GM04504 (cell line): ENCODE measurements at regions not wholly inside any gene's neighbourhood (a gene's known extent, or its start where the extent isn't known, plus 50 kb on each side); places are given as distances from the start of the nearest gene placed in this dataset.
"Not testable (repeated sequence)": the region's sequence is repeated elsewhere in the genome, so short reads cannot be mapped to it uniquely, and the experiment has no call there.

ENCODE experiments used
- DNase-seq: peaks from one replicate; pipeline ENCODE4 v3.0.0-alpha.2; 2012; ENCODE audit warnings: low read depth

DNA sequence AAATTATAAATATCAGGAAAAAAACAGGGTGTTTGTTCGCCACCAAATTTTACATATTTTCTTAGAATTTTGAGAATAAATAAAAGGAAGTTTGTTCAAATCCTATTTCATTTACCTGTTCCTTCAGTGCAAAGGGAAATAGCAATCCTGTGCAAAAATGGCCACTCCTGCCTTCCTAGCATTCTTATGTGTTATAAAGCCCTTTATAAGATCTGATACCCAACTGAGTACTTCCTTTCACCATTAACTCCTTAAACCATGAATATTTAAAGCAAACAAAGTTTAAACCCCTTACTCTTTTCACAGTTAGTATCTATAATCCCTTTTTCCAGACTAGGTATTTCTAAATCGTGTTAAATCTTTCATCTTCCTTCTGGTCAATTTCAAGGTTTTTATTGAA, 427.8 kb downstream of the NR4A2 start:
- no peak for DNase-seq

DNA sequence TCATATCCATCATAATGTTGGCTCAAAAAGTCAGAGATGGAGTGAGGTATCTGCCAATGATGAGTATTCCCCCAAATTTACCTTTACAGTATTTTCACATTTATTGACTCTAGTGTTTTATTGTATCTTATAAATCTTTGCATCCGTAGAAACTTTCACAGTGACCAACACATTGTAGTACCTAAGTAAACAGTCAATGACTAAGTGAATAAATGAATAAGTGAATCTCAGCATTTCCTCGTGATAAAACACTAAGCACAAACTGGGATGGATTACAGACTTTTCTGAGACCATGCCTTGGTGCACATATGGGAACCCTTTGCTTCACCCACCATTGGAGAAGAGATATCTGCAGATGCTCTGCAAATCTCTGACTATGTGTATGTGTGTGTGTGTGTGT, 429.9 kb downstream of the NR4A2 start:
- no peak for DNase-seq

DNA sequence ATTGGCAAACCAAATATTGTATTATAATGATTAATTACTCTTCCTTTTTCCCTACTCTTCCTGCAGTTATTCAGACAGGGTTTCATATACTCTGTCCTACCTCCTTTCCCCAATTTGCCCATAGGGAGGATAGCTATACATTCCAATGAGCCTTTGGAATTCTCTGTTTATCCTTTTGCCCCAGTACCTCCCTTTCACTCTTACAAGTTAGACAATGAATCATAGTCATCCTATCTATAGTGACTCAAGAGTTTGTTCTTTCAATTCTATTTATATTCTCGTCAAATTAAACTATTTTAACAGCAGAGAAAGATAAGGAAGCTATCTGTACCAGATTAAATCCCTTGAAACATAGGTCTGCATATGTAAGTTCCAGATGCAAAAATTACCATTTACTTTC, 437.5 kb downstream of the NR4A2 start:
- no peak for DNase-seq

DNA sequence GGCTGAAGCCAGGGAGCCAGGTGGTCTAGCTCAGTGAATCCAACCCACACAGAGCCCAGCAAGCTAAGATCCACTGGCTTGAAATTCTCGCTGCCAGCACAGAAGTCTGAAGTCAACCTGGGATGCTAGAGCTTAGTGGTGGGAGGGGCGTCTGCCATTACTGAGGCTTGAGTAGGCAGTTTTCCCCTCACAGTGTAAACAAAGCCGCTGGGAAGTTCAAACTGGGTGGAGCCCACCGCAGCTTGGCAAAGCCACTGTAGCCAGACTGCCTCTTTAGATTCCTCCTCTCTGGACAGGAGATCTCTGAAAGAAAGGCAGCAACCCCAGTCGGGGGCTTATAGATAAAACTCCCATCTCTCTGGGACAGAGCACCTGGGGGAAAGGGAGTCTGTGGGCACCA, 452.1 kb downstream of the NR4A2 start:
- not testable (repeated sequence) for DNase-seq

DNA sequence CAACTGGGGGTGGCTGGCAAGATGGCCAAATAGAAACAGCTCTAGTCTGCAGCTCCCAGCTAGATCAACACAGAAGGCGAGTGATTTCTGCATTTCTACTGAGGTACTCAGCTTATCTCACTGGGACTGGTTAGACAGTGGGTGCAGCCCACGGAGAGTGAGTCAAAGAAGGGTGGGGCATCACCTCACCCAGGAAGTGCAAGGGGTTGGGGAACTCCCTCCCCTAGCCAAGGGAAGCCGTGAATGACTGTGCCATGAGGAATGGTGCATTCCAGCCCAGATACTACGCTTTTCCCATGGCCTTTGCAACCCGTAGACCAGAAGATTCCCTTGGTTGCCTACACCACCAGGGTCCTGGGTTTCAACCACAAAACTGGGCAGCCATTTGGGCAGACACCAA, 452.6 kb downstream of the NR4A2 start:
- not testable (repeated sequence) for DNase-seq

DNA sequence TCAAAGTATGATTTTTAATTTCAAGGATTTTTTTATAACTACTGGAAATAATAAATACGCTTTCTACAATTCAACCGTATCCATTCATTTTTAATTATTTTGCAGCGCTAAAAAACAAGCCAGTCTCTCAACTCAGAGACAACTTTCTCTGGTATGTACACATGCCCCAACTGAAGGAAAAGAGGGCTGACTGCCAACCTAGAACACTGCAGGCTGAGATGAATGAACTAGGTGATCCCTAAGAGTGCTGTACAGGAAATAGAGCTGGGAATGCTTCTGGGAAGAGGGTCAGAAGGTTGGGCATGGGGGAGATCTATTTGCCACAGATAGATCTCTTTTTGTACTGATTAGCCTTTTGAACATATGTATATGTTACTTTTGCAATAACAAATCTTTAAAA, 460.1 kb downstream of the NR4A2 start:
- no peak for DNase-seq

DNA sequence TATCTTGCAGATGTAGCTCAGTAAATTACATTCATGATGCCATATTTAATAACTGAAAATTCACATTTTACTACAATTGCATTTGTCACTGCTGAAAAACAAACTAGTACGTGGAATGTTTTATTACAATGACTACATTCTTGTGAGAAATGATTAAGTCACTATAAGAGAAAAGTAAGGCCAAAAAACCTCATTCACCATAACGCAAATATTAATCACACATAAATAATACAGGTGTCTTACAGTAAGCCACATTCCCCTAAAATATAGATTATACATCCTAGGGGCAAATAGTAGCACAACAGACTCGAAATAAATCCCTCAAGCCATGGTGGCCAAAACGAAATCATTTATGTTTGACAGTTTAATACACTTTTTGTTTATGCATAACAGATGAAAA, 460.6 kb downstream of the NR4A2 start:
- DNase-seq: no peak

DNA sequence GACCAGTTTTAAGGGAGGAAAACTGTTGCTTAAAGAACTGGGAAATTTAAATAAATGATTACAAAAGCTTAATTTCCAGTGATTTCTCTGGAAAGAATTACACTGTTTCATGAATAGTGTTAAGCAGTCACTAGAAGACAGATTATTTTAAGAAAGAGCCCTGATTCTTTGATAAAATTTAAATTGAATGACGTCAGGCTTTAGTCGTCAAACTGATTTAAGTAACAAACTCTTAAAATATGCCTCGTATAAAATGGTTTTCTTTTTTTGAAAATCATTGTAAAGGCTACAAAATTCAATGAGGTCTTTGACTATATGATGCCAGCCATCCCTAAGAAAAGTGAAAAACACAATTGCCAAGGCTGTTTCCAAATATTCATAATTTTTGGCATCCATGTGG, 465.0 kb downstream of the NR4A2 start:
- DNase-seq: no peak

DNA sequence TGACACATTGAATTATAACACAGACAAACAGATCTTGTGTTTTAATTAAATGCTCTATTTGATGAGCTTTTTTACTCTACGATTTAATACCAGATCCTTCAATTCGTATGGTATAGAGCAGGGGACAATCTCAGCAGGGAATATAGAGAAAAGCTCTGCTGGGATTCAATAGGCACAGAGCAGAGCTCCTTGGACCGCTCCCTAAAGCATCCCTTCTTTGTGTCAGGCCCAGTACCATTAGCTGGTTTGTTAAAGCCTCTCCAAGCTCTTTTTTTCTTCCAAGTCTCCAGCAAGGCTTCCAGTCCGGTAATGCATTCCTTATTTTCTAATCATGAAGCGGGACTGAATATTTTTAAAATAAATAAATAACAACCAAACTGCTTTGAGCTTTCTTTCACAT, 466.0 kb downstream of the NR4A2 start:
- no peak for DNase-seq

DNA sequence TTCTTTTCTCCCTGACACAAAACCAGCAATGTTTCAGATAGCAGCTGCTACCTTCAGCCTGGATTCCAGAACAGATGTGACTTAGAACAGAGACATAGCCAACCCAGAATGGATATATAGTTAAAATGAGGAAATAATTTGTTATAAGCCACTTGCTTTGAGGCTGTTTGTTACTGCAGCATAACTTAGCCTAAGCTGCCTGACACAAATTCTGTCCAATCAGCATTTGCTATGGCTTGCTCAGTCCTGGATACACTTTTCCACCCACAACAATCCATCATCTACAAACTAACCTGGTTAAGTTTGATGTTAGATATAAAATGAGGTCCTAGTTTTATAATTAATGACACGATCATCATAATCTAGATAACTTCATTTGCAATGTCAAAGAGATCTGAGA, 480.4 kb downstream of the NR4A2 start:
- no peak for DNase-seq

DNA sequence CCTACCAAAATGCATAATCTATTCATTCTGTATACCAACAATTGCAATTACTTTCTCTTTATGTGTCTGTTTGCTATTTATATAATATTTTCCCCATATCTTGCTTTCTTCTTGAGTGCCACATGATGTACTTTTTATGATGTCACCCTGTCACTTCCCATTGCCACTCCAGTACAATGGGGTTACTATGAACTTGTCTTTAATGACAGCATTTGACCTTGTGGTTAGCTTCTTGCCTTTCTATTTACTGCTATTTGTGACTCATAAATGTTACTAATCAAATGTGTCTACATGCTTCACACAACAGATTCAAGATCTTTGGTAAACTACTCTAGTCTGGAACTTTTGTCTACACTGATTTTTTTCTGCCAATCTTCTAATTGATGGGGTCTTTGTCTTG, 486.3 kb downstream of the NR4A2 start:
- DNase-seq: no peak

DNA sequence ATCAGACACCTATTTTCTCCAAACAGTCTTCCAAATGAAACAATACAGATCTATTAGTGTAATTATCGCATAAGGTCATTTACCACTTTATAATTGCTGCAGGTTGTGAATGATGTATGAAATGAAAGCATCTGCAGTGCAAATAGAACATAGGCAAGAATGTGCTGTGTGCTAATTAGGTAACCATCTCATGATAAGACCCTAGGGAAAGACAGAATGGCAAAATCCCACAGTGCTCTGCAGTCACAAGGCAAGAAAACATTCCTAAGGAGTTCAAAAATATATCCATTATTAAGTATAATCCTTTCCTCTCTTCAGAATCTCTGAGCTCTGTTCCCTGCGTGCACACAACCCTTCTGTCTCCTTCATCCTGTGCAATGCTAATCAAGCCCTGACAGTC, 488.1 kb downstream of the NR4A2 start:
- DNase-seq: no peak

DNA sequence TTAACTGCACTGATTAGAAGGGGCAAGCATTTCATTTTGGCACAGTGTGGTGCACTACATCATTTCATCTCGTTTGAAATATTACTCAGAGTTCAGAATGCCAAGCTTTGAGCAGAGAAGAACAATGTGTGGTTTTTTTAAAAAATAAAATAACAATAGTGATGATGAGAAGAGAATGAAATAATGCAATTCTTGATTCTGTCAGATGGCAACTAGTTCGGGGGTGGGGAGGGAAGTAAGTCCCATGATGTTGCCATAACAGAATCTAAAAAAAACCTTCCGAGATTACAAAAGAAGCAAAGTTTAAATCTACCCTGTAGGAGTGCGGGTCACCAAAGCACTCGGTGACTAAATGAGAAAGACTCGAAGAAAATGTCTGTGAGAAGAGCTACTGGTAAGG, 490.4 kb downstream of the NR4A2 start:
- DNase-seq: no peak

DNA sequence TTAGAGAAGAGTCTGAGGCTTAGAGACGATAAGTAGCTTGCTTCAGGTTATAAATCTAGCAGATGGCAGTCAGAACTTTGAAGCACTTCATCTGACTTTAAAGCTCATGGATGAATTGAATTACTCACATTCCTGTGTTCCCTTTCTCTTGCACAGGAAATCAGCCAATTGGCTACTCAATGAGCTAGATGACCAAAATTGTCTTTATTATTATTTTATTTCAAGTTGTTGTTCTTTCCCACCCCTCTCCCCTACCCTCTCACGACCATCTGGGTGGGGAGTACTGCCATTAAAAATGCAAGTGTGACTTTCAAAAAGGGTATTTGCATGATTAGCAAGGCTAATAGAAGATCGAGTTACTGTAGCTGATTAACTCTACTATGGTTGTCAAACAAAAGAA, 491.1 kb downstream of the NR4A2 start:
- no peak for DNase-seq

DNA sequence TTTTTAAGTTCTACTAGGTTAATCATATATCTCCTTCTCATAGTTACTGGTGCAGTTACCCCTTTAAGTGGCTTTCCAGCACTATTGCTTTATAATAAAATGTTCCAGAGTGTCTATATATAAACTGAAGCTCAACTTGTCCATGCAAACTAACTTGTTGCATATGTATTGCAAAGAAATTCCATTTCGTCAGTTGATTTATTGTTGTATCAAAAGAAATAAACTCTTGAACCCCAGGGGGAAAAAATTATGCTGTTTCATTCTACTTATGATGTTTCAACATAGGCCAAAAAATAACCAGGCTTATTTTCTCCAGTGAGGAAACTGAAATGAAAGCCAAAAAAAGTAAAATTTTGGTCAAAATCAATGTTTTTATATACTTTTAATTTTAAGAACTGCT, 491.9 kb downstream of the NR4A2 start:
- DNase-seq: no peak

DNA sequence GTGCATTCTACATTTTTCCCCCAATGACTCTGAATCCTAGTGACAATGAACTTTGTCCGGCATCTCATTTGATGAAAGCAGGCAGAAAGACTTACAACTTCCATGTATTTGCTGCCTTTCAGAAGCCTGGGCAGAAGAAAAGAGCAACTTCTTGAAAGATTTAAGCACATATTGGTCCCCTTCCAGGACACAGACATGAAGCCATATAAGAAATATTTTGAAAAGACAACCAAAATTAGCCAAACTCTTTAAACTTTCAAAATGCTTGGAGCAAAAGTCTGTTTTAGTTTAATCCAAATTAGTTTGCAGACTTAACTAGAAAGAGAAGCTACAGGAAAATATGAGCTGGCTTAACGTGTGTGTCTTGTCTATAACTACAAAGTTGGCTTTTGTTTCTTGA, 492.5 kb downstream of the NR4A2 start:
- DNase-seq: no peak

DNA sequence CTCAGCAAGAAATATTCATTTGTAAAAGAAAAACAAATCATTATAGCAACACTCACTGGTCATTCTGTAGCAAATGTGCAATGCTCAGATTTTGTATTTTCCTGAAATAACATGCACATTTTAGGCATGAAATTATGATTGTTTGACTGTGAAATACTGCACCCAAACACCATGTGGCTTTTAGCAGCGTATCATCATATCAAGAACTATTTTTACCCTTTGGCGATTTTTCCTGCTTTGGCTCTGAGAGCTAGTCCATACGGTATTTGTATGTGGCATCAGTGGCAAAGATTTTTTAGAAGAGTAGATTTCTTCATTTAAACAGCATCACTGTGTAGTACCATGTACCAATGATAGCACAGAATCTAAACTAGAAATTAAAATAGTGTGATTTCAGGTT, 493.1 kb downstream of the NR4A2 start:
- DNase-seq: no peak

DNA sequence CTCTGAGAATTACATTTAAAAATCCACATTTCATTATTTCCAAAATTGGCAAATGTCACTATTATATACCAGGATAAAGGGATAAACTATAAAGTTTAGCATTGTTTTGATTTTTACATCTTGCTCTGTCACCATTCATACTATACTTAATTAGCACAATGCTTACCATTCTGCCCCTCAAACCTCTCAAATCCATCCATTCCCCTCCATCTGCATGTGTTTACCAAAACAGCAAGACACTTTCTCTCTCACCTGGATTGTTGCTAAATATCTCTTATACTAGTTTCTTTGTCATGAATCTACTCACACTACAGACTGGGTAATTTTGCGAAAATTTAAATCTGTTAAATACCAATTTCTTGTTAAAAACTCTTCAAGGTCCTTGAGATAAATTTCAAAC, 496.1 kb downstream of the NR4A2 start:
- no peak for DNase-seq

DNA sequence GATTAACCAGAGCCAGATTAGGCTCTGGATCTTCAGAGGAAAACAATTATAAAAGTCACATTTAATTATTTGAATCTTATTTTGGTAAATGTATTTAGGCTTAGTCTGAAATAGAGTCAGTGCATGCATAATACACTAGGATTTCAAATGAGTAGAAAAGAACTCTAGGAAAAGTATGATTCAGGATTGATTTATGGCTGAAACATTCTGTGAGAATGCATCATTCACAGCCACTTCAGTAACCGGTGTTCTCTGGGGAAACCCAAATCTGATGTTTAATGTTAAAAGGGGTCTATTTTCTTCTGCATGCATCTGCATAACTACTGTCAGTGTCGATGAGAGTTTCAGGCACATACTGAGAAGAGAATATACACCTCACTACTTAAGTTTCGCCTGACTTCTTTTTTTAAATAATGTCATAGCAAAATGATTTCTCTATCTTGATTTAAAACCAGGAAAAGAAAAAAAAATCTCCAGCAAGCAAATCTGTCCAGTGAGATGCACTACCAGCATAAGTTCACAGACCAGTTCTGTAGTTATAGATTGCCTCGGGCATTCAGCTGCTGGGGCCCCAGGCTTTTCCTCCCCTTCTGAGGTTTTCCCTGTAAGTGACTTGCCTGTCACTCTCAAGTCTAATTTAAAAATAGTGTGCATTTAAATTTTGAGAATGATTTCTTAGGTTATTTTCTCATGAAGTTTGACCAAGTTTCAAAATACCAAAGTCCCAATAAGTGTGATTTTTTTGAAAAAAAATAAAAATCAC, 501.5 kb downstream of the NR4A2 start:
- no peak for DNase-seq

DNA sequence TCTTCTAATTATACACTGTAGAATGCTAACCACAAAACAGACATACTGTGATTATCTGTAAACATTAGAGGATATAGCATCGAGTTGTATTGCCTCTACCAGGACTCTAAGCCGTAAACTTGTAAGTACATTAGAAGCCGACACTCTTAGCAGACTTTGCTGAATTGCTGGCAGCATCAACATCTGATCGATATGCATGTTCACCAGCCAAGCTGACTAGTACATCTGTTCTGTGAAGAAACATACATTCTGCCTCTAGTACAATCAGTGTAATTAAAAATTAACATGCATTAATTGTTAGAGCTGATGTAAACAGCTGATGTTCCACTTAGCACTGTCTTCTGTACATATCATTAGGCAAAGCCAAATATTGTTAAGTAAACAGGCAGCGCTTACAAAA, 502.2 kb downstream of the NR4A2 start:
- no peak for DNase-seq

DNA sequence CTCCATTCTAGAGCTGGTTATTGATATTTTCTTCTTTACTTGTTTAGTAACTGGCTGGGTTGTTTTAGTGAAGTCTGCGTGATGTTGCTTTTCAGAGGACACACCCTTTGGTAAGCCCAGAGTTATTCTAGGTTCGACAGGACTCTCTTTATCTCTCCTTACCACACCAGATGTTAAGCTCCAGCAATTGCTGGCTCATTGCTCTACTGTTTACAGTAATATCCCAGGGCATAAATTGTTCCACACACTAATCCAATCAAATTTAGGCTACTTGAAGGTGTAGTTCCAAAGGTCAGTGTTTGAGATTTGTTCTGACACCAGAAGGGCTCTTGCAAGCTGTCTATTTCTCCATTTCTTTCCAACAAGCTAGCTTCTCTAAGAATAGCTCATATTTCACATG, 506.6 kb downstream of the NR4A2 start:
- no peak for DNase-seq

DNA sequence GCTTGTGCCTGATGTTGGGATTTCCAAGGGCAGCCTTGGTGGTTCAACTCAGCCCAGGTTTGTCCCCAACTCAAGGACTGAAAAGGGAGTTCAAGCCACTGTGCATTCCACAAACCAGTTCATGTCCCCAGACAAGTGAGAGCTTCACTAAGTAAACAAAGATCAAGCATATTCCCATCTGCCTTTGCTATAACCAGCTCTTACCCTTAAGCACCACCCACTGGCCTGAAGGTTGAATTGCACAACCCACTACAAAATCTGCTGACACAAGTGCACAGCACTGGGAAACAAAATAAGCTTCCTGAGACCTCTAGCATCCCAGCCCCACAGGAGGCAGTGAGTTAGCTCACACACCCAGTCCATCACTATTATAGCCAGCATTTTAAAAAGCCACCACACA, 516.7 kb downstream of the NR4A2 start:
- no peak for DNase-seq

DNA sequence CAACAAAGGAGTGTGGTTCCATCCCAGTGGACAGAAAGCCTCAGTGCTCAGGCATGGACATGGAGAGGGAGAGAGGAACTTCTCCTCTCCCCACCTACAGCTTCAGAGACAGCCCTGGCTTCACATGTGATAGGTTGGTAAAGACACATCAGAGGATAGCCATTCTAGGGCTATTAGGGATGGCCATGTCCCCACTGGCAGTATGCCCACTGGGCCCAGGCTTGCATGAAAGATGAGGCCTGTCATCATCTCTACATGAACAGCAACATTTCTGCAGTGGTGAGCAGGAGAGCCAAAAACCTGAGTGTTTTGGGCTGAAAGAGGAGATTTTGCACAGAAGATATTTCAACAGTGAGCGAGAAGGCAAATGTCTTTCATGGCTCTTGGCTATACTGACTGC, 517.2 kb downstream of the NR4A2 start:
- DNase-seq: no peak

DNA sequence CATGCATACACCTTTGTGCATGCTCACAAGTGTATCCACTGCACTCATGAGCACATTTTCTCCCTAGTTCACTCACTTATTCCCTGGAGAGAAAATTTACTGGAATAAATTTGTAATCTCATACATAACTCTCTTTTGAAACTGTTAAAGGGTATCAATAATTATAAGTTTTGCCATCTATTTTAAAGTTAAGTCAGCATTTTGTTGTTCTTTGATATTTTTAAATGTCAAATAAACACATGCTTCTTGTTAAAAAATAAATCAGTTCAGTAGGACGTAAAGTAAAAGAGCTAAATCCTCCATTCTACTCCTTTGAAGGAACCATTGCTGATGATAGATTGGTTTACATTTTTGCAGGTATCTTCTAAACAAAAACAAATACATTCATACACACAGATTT, 522.1 kb downstream of the NR4A2 start:
- no peak for DNase-seq

DNA sequence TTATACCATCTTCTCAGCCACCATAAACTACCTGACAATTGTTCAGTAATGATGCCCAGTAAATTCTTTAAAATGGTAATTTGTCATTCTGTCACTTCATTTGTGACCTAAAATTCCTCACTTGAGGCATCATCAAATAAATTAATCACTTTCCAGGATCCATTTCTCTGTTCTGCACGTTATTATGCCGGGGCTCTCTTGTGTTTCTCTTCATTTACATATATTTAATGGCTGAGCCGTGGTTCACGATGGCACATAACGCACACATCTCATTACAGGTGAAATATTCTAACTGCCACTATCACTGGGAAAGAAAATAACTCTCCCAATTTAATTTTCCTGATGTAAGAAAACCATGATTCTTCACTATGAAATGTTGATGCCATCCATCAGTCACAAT, 529.6 kb downstream of the NR4A2 start:
- no peak for DNase-seq
